ENCODE measurements at regions not wholly inside any gene's neighbourhood (a gene's known extent, or its start where the extent isn't known, plus 50 kb on each side); places are given as distances from the start of the nearest gene placed in this dataset.

DNA sequence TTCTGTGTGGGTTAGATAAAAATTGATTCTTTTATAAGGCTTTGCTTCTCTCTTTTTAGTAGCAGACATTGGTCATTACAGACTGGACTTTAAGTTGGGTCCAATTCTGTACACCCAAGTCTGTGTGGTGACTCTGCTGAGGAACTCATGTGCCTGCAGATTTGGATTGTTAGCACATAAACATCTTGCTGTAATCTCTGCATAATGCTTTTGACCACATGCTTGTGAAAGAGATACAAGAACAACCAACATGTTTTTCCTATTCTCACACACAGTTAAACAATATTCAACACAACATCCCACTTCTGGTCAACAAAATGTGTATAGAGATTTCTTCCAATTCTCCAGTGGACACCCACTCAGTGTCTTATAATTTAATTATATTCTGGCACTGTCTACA is 270.1 kb downstream of the RDH14 start:
- no peak overlapping the region for H3K27ac ChIP-seq (ENCODE audit: low read depth)
- no peaks in the 10 kb centered on the region; the same call in 1 of the 3 replicates for H3K9me3 Mint-ChIP-seq
- no peaks in the 10 kb centered on the region for H3K9me2 ChIP-seq (ENCODE audit: insufficient read depth)
- no peaks in the 10 kb centered on the region for H3F3A ChIP-seq (replicated peaks; ENCODE audit: low read depth)
- no peak overlapping the region for H3K27ac Mint-ChIP-seq
- ATAC-seq = no peak
- H3K4me3 Mint-ChIP-seq = no peak overlapping the region
- H3K36me3 Mint-ChIP-seq (ENCODE audit: low read depth) = no peaks in the 10 kb centered on the region
- H3K27me3 ChIP-seq (ENCODE audit: insufficient read depth) = no peaks in the 10 kb centered on the region
- peaks cover 2% of the 10 kb centered on the region for H3K27me3 Mint-ChIP-seq (ENCODE audit: insufficient read depth, low read depth, poor library complexity)
- no peaks in the 10 kb centered on the region for H3K36me3 ChIP-seq (ENCODE audit: insufficient read depth)
- no peak for DNase-seq (ENCODE audit: low spot score)
- no peak overlapping the region for H3K4me2 ChIP-seq
- H3K4me1 ChIP-seq (ENCODE audit: insufficient read depth) = no peaks in the 10 kb centered on the region
- H3K4me3 ChIP-seq = no peak overlapping the region
- no peak overlapping the region for H2AFZ ChIP-seq
- no peaks in the 10 kb centered on the region for H3K79me2 ChIP-seq (replicated peaks; ENCODE audit: insufficient read depth)
- H4K20me1 ChIP-seq (replicated peaks; ENCODE audit: insufficient read depth) = no peaks in the 10 kb centered on the region
- H3K4me1 Mint-ChIP-seq = no peaks in the 10 kb centered on the region
- no peak for TF ChIP-seq JUNB (IDR thresholded peaks at IDR 0.05; ENCODE audit: unreplicated experiment)
- TF ChIP-seq STAT1 (IDR thresholded peaks at IDR 0.05; ENCODE audit: unreplicated experiment) = no peak
- TF ChIP-seq EZH2 (IDR thresholded peaks at IDR 0.05; ENCODE audit: low read depth, unreplicated experiment) = no peak
- TF ChIP-seq, protein P1, sequence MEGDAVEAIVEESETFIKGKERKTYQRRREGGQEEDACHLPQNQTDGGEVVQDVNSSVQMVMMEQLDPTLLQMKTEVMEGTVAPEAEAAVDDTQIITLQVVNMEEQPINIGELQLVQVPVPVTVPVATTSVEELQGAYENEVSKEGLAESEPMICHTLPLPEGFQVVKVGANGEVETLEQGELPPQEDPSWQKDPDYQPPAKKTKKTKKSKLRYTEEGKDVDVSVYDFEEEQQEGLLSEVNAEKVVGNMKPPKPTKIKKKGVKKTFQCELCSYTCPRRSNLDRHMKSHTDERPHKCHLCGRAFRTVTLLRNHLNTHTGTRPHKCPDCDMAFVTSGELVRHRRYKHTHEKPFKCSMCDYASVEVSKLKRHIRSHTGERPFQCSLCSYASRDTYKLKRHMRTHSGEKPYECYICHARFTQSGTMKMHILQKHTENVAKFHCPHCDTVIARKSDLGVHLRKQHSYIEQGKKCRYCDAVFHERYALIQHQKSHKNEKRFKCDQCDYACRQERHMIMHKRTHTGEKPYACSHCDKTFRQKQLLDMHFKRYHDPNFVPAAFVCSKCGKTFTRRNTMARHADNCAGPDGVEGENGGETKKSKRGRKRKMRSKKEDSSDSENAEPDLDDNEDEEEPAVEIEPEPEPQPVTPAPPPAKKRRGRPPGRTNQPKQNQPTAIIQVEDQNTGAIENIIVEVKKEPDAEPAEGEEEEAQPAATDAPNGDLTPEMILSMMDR (conservative IDR thresholded peaks at IDR 0.05; ENCODE audit: low read depth in 2 of 2) = no peak
- no peak for TF ChIP-seq REST (IDR thresholded peaks at IDR 0.05; ENCODE audit: unreplicated experiment)
- TF ChIP-seq POLR2AphosphoS5 (IDR thresholded peaks at IDR 0.05; ENCODE audit: low read depth) = no peak
- TF ChIP-seq CREB1 (CRISPR knock-in tag; IDR thresholded peaks at IDR 0.05; ENCODE audit: low read depth) = no peak
- no peak for TF ChIP-seq EZH2phosphoT487 (IDR thresholded peaks at IDR 0.05; ENCODE audit: unreplicated experiment)
- TF ChIP-seq, protein P2, sequence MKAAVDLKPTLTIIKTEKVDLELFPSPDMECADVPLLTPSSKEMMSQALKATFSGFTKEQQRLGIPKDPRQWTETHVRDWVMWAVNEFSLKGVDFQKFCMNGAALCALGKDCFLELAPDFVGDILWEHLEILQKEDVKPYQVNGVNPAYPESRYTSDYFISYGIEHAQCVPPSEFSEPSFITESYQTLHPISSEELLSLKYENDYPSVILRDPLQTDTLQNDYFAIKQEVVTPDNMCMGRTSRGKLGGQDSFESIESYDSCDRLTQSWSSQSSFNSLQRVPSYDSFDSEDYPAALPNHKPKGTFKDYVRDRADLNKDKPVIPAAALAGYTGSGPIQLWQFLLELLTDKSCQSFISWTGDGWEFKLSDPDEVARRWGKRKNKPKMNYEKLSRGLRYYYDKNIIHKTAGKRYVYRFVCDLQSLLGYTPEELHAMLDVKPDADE (IDR thresholded peaks at IDR 0.05) = no peak
- TF ChIP-seq NANOG (IDR thresholded peaks at IDR 0.05; ENCODE audit: borderline replicate concordance) = no peak
- TF ChIP-seq ZNF114 (CRISPR knock-in tag; IDR thresholded peaks at IDR 0.05) = no peak
- TF ChIP-seq ZNF331 (CRISPR knock-in tag; IDR thresholded peaks at IDR 0.05; ENCODE audit: low read depth) = no peak
- no peak for TF ChIP-seq ZNF462 (CRISPR knock-in tag; IDR thresholded peaks at IDR 0.05)
